ENCODE measurements at regions not wholly inside any gene's neighbourhood (a gene's known extent, or its start where the extent isn't known, plus 50 kb on each side); places are given as distances from the start of the nearest gene placed in this dataset.

GRCh38 chr10:36441557-36441956 lies 683.8 kb upstream of the ANKRD30A start:
- no peak for TF ChIP-seq CTCF (conservative IDR thresholded peaks at IDR 0.05; ENCODE audit: low read depth, low read length)
- no peak for TF ChIP-seq EZH2 (IDR thresholded peaks at IDR 0.05; ENCODE audit: borderline replicate concordance, low read depth, low read length, poor library complexity, severe bottlenecking)

Measured in A673 (cell line).